Hepatocyte (in vitro differentiated cells): ENCODE measurements at regions not wholly inside any gene's neighbourhood (a gene's known extent, or its start where the extent isn't known, plus 50 kb on each side); places are given as distances from the start of the nearest gene placed in this dataset.

Experiments used
- EZH2 ChIP-seq: fragments of 200-600 bp; sonication (generic); IDR thresholded peaks from 2 replicates; pipeline ENCODE4 v1.6.1; 2016; ENCODE audit warnings: antibody characterized with exemption, mild to moderate bottlenecking, borderline replicate concordance
- TF ChIP-seq, protein P1 (sequence below): fragments of 200-600 bp; sonication (generic); IDR thresholded peaks from 2 replicates; pipeline ENCODE4 v1.5.1; 2016; ENCODE audit warnings: antibody characterized with exemption, mild to moderate bottlenecking; ENCODE audit not compliant: poor library complexity

DNA sequence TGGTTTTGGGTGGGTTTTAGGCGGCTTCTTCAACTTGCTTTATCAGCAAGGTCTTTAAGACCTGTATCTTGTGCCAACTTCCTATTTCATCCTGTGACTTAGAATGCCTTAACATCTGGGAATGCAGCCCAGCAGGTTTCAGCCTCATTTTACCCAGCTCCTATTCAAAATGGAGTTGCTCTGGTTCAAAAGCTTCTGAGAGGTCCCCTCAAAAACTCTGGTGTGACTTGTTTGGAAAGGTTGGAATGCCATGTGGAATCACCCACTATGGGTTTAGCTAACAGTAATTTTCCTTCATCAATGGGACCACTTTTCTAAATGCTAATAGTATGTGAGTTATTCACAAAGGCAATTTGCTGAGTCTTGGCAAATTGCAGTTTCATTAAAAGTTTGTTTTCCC, 509.4 kb upstream of the SMIM21 start:
- TF ChIP-seq, protein P1, sequence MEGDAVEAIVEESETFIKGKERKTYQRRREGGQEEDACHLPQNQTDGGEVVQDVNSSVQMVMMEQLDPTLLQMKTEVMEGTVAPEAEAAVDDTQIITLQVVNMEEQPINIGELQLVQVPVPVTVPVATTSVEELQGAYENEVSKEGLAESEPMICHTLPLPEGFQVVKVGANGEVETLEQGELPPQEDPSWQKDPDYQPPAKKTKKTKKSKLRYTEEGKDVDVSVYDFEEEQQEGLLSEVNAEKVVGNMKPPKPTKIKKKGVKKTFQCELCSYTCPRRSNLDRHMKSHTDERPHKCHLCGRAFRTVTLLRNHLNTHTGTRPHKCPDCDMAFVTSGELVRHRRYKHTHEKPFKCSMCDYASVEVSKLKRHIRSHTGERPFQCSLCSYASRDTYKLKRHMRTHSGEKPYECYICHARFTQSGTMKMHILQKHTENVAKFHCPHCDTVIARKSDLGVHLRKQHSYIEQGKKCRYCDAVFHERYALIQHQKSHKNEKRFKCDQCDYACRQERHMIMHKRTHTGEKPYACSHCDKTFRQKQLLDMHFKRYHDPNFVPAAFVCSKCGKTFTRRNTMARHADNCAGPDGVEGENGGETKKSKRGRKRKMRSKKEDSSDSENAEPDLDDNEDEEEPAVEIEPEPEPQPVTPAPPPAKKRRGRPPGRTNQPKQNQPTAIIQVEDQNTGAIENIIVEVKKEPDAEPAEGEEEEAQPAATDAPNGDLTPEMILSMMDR: no peak
- TF ChIP-seq EZH2: no peak
